ENCODE measurements at regions not wholly inside any gene's neighbourhood (a gene's known extent, or its start where the extent isn't known, plus 50 kb on each side); places are given as distances from the start of the nearest gene placed in this dataset.
"Not testable (repeated sequence)": the region's sequence is repeated elsewhere in the genome, so short reads cannot be mapped to it uniquely, and the experiment has no call there.

- Histone ChIP-seq H3K4me3 (ENCODE audit: low read length) (no peak overlapping the region), H3K27ac (ENCODE audit: low read length) (no peak overlapping the region), H3K4me2 (ENCODE audit: low read length) (no peak overlapping the region), H3F3A (ENCODE audit: insufficient read depth, low read length, poor library complexity, severe bottlenecking) (no peaks in the 10 kb centered on the region), H3K27me3 (ENCODE audit: insufficient read depth, low read depth, low read length) (no peaks in the 10 kb centered on the region), H3K9me2 (ENCODE audit: insufficient read depth, low read length) (no peaks in the 10 kb centered on the region), H3K9ac (ENCODE audit: low read length) (no peak overlapping the region), H3K79me2 (replicated peaks; ENCODE audit: insufficient read depth, low read length) (no peaks in the 10 kb centered on the region), H3K36me3 (ENCODE audit: insufficient read depth, low read length) (no peaks in the 10 kb centered on the region), H4K20me1 (ENCODE audit: insufficient read depth) (no peaks in the 10 kb centered on the region), H3K9me3 (ENCODE audit: low read length) (no peaks in the 10 kb centered on the region), H2AFZ (ENCODE audit: low read depth, low read length) (no peak overlapping the region)
- TF ChIP-seq TAF1 (IDR thresholded peaks at IDR 0.05; ENCODE audit: low read depth) (no peak), CTCF (IDR thresholded peaks at IDR 0.05; ENCODE audit: poor library complexity, severe bottlenecking) (no peak), RAD21 (conservative IDR thresholded peaks at IDR 0.05) (no peak), SMC3 (conservative IDR thresholded peaks at IDR 0.05; ENCODE audit: poor library complexity) (no peak), REST (IDR thresholded peaks at IDR 0.05; ENCODE audit: borderline replicate concordance) (no peak), EZH2 (IDR thresholded peaks at IDR 0.05; ENCODE audit: borderline replicate concordance, insufficient read depth, low read length, poor library complexity, severe bottlenecking) (no peak), POLR2AphosphoS5 (IDR thresholded peaks at IDR 0.05) (no peak), MXI1 (conservative IDR thresholded peaks at IDR 0.05; ENCODE audit: poor library complexity, severe bottlenecking) (no peak), EP300 (conservative IDR thresholded peaks at IDR 0.05; ENCODE audit: poor library complexity, severe bottlenecking) (no peak)
These were observed 376.8 kb upstream of the NT5C1B start for GRCh38 chr2:18966131-18966530.

GRCh38 chr2:18963739-18964256 is 374.4 kb upstream of the NT5C1B start:
- H3K9ac ChIP-seq (ENCODE audit: low read length); H3F3A ChIP-seq (ENCODE audit: insufficient read depth, low read length, poor library complexity, severe bottlenecking): not testable (repeated sequence)

GRCh38 chr2:18961991-18962421 is 372.6 kb upstream of the NT5C1B start:
- Histone ChIP-seq H3K79me2 (replicated peaks; ENCODE audit: insufficient read depth, low read length) (no peaks in the 10 kb centered on the region), H3K27me3 (ENCODE audit: insufficient read depth, low read depth, low read length) (no peaks in the 10 kb centered on the region), H3K9me2 (ENCODE audit: insufficient read depth, low read length) (no peaks in the 10 kb centered on the region), H3F3A (ENCODE audit: insufficient read depth, low read length, poor library complexity, severe bottlenecking) (no peaks in the 10 kb centered on the region), H4K20me1 (ENCODE audit: insufficient read depth) (no peaks in the 10 kb centered on the region), H3K9me3 (ENCODE audit: low read length) (no peaks in the 10 kb centered on the region), H3K27ac (ENCODE audit: low read length) (no peak overlapping the region), H3K36me3 (ENCODE audit: insufficient read depth, low read length) (no peaks in the 10 kb centered on the region), H3K9ac (ENCODE audit: low read length) (no peak overlapping the region), H3K4me2 (ENCODE audit: low read length) (no peak overlapping the region), H3K4me3 (ENCODE audit: low read length) (no peak overlapping the region), H2AFZ (ENCODE audit: low read depth, low read length) (no peak overlapping the region)
- TF ChIP-seq REST (IDR thresholded peaks at IDR 0.05; ENCODE audit: borderline replicate concordance) (no peak), POLR2AphosphoS5 (IDR thresholded peaks at IDR 0.05) (no peak), TAF1 (IDR thresholded peaks at IDR 0.05; ENCODE audit: low read depth) (no peak), MXI1 (conservative IDR thresholded peaks at IDR 0.05; ENCODE audit: poor library complexity, severe bottlenecking) (no peak), EP300 (conservative IDR thresholded peaks at IDR 0.05; ENCODE audit: poor library complexity, severe bottlenecking) (no peak), CTCF (IDR thresholded peaks at IDR 0.05; ENCODE audit: poor library complexity, severe bottlenecking) (no peak), RAD21 (conservative IDR thresholded peaks at IDR 0.05) (no peak), EZH2 (IDR thresholded peaks at IDR 0.05; ENCODE audit: borderline replicate concordance, insufficient read depth, low read length, poor library complexity, severe bottlenecking) (no peak), SMC3 (conservative IDR thresholded peaks at IDR 0.05; ENCODE audit: poor library complexity) (no peak)

More at GRCh38 chr2:18963739-18964256, 374.4 kb upstream of the NT5C1B start:
- not testable (repeated sequence) for H2AFZ ChIP-seq (ENCODE audit: low read depth, low read length); H3K9me3 ChIP-seq (ENCODE audit: low read length); H3K4me3 ChIP-seq (ENCODE audit: low read length); H3K27me3 ChIP-seq (ENCODE audit: insufficient read depth, low read depth, low read length); H3K27ac ChIP-seq (ENCODE audit: low read length); H3K79me2 ChIP-seq (replicated peaks; ENCODE audit: insufficient read depth, low read length); H3K36me3 ChIP-seq (ENCODE audit: insufficient read depth, low read length); H4K20me1 ChIP-seq (ENCODE audit: insufficient read depth); H3K9me2 ChIP-seq (ENCODE audit: insufficient read depth, low read length); H3K4me2 ChIP-seq (ENCODE audit: low read length)

All from neural cell (in vitro differentiated cells).